NCI-H345 (cell line): ENCODE measurements at regions not wholly inside any gene's neighbourhood (a gene's known extent, or its start where the extent isn't known, plus 50 kb on each side); places are given as distances from the start of the nearest gene placed in this dataset.

Experiments used
- DNase-seq: peaks from one replicate; lab custom pipeline; 2025; lab: John Stamatoyannopoulos, UW

DNA sequence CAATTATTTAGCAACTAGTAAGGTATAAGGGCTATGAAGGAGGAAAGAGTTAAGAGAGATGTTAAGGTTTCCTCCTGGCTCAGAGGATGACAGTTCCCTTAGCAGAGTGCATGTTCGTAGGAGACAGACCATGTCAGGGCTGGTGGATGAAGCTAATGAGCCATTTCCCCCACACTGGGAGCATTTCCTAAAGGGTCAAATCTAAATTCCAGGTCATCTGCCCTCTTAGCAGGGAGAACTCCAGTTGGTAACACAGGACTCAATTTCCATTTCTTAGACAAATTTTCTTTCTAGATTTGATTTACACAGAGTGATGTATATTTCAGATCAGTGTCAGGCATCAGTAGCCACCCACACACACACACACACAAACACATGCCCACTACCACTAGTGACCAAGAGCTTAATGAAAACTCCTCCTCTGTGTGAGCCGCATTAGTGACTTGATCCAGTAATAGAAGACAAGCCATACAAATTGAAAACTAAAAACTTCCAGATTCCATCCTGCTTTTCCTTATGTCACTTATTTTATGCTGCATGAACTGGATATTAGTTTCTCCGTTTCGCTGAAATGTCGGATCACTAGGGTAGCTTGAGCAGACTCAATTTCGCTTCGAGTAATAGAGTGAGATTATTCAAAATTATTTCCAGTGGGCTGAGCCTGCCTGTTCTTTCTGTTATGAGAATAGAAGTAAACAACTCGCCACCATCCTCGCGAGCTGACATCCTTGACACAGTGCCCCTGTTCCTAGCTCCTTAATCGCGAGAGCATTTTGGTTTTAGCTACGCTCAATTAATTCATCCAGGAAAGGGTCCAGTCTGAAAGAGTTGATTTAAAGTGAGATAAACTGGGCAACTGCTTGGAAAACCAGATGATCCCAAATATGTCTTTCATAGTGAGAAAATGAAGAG lies 582.6 kb downstream of the SOX6 start:
- DNase-seq: no peak

DNA sequence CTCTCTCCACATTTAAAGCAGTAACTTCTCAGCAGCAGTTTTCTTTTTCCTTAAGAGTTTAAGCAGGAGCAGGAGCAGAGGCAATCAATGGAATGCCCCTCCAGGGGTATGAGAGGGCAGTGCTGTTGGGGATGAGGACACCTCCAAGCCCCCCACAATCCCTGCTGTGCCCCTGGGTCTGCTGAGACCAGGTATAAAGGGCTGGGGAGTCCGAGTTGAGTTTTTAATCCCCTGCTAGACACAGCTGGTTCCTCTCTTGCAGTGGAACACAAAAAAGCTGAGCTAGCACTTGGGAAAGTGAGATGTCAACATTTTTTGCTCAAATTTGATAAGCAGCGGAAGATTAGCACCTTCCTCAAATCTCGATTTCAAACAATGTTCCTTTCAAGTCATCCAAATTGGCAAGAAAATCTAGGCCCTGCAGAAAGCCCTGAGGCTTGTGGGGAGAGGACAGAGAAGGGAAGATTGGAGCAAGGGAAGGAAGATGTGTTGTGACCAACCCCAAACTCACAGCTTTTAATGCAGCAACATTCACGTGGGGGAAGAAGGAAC lies 581.9 kb downstream of the SOX6 start:
- DNase-seq: no peak

DNA sequence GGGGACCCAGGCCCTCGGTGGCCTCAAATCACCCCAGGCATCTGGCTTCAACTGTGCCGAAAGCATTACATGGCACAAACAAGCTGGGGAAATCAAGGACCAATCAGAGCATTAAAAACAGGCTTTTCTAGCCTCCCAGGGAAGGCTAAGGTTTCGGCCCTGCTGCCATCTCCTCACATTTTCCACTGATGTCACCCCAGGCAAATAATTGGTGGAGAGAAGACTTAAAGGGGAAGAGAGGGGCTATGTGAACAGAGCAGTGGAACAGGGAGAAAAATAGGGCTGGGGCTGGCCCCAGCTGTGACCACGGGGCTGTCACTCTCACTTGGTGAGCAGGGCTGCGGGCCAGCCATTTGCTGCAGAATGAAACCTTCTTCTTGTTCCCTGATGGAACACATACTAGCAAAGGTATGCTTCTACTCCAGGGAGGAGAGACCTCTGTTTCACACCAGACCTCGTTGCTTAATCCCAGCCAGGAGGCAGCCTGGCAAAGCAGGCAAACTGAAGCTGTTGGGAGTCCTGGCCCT lies 581.3 kb downstream of the SOX6 start:
- no peak for DNase-seq

DNA sequence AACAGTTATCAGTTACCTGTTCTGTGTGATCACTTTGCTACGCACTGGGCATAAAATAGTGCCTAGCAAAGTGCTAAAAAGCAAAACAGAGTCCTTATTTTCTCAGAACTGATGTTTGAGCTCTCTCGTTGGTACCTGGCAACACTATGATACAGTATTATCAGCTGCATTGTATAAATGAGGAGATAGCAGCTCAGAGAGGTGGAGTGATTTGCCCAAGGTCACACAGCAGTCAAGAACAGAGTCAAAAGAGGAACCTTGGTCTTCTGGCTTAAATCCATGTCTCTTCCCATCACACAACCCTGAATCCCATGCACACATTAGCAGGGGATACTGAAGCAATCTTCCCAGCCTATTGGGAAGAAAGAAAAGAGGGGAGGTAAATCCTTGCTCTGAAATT lies 580.5 kb downstream of the SOX6 start:
- DNase-seq: no peak

DNA sequence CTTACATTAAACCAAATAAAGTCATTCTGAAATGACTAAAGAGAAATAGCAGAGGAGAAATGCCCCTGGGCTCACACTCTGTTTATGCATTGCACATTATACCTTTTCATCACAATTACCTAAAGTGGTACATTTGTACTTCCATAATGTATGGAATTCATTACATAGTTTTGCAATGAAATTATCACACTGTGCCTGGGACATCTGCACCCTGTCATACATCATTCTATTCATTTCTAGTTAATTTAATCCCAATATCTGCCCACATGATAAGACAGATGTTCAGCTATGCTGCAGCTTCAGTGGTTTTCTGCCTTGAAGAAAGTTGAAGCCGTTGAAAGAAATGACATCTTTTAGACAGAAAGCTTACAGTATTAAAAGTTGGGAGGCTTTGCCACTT lies 580.0 kb downstream of the SOX6 start:
- DNase-seq: no peak

DNA sequence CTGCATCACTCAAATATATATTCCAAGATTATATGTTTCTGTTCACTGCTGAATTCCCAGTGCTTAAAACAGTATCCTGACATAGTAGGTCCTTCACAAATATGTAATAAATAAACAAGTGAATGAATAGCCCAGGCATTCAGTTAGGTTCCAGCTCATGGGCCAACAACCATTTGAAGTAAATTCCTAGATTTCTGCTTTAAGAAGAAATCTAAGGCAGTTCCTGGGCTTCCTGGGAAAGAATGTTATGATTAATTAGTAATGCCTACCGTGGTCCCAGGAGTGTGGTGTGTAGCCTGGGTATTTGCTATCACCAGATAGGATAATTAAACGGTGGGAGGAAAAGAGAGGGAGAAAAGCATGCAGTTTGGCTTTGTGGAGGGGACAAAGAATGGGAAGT lies 576.8 kb downstream of the SOX6 start:
- DNase-seq: no peak

DNA sequence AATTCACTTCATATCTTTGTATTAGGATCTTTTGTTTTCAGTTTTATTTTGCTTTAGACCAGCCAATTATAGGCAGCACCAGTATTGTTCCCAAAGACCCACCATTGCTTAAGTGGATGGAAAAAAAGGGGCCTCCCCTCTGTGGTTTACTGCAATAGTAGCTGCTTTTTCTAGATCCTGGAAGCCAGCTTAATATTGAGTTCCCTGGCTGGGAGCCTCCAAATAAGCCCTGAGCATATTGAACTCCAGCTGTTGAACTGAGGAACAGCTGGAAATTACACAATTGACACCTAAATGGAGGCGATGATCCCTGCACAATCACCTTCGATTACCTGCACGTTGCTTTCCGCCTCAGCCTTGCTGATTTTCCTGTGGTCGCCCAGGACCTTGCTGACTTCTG lies 576.0 kb downstream of the SOX6 start:
- no peak for DNase-seq

DNA sequence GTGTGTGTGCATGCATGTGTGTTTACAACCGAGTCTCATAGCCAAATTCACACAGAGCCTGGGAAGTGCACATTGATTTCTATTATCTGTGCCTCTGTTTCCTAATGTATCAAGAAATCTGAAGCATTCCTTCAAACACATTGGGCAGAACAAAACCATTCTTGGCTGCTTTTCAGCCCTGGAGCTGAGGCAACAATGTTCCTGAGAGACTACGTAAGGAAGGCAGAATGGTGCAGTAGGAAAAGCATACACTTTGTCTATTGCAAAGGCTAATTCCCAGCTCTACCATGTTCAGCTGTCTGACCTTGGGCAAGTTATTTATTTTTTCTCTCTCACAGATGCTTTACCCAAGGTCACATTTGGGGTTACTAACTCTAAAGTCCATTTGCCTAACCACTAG lies 575.5 kb downstream of the SOX6 start:
- no peak for DNase-seq

DNA sequence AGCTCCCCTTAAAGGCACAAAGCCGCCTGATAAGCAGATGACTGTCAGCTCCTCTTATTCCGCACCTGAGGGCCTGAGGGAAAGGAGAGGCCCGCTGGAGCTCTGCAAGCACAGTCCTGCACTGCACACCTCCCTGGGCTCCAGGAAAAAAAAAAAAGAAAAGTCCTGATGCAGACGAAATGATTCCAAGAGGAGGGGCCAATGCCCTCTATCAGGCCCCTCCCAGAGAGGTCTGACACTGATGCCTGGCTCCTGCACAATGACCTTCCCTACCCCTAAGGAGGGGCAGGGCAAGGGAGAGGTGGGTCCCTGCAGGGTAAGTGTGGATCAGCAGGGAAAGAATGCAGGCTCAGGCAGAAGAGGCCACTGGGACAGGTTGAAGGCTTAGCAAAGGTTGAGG lies 572.7 kb downstream of the SOX6 start:
- no peak for DNase-seq

DNA sequence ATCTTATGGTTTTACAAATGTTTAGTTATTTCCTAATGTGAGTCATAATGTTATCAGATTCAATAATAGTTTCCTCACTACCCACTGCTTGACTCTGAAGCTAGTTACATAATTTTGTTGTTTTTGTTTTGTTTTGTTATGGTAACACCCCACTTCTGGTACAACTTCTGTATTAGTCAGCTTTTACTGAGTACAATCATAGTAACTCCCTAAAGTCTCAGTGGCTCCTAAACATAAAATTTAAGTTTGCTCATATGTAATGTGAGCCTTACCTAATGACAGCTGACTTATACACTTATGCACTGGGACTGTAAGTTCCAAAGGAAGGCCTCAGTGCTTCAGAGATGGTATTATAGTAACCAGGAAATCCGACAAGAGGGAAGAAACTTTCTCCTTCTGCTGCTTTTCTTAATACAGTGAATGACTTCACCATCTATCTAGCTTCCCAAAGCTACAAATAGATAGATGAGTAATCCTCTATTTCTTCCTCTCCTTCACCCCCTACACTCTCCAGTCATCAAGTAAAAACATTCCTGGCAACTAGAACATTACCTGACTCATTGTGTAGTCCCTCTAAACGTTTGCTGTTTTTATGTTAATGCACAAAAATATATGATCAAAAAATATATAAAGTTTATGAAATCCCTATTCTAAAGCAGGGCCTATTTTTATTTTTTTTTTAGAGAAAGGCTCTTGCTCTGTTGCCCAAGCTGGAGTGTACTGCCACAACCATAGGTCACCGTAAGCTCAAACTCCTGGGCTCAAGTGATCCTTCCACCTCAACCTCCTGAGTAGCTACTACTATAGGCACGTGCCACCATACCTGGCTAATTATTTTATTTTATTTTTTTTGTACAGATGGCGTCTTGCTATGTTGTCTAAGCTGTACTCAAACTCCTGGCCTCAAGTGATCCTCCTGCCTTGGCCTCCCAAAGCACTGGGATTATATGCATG lies 563.0 kb downstream of the SOX6 start:
- DNase-seq: no peak

DNA sequence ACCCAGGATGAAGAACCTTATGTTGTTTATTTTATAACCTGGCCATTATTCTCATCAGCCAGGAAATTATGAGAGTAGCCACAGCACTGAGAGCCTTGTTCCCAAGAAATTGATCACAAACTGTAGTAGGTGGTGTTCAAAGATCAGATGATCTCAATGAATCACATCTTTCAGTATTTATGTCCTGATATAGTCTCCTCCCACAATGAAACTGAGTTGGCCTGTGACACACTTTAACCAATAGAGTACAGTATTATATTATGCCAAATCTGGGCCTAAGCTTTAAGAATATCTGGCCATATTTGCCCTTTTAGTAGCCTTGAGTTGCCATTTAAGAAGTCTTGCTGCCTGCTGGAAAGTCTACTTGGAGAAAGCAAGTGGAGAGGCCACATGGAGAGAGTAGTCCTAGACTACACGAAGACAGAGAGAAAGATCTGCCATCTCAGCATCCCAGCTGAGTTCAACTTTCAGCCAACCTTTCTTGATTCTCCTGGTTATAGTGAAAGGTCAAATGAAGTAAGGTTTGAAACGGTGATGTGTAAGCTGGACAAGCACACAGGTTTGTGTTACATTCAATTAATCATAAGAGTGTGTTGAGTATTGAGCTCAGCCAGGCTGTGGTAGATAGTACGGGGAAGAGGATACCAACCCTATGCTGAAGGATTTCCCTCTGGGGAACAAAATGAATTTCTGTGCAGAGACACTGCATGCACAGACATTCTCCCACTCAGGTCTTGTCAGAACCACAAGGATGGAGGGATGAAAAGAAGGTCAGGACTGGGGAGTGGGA lies 561.8 kb downstream of the SOX6 start:
- DNase-seq: no peak

DNA sequence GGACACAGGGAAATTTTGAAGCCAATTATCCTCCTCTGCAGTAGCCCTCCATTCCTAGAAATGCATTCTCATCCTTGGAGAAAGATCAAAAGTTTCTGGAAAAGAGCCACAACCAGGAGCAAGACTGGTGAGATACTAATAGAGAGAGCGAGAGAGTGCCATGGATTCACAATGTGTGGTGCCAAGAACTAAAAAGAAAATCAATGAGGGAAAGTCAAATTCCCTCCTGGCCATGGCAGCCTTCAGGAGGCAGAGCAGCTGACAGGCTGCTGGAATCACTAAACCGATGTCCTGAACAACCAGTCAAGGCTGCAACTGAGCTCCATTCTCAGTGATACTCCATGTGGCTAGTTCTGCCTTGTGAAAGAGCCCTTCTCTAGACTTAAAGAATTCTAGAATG lies 561.0 kb downstream of the SOX6 start:
- DNase-seq: no peak

DNA sequence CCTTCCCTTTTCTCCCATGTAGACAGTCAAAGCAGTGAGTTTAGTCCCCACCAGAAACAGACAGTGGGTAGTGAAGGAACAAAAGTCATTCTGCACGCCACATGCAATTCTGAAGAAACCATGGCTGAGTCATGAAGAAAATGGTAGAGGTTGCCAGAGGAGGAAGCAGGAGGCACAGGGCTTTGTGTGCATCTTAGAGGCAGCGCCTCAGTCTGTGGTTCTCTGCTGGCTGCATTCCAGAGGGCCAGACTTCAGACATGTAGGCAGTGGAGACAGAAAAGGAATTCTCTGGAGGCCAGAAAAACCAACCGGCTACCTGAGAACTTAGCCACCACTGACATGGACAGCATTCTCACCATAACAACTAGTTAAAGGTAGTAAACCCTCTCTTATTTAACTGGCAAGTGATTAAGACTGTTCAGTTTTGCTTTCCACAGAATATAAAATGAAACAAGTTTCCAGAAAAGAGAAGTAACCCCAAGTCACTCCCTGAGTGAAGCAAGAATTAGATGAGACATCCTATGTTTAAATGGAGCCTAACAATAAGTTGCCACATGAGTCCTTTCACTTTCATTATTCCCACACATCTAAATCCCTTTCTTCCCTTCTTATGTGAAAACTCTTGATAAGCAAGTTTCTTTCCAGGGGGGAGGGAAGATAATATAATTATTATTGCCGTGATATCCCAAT lies 556.1 kb downstream of the SOX6 start:
- DNase-seq: no peak

DNA sequence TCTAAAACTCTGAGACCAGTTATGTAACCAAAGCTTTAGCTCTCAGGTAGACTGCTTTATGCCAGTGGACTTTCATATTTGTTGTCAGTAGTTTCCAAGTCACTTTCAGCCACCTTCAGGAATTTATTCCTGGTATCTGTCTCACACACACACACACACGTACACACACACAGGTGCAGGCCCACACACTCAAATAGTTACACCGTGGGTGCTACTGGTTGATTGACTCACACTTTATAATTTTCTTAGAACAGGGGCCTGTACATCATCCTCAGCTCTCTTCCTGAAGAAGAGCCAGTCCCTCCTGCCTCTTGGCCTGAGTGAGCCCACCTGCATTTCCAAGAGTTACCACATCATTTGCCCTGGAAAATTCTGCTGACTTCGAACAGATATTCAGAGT lies 555.2 kb downstream of the SOX6 start:
- no peak for DNase-seq

DNA sequence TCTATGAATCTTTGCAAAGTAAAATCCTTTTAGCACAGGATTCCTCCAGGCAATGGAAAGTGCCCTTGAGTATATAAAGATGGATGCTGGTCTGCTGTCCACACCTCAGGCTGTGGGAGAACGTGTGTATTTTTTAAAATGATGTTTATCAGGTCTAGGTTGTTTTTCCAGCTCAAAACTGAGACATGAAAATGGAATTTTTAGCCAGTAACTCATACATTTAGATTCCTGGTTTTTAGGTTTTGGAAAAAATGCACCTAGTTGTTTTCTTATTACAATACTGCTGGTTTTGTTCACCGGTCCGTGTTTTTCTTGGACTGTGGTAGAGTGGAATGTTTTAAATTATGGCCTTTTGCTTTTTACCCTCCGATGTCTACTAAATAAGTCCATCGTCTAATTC lies 554.7 kb downstream of the SOX6 start:
- DNase-seq: no peak

DNA sequence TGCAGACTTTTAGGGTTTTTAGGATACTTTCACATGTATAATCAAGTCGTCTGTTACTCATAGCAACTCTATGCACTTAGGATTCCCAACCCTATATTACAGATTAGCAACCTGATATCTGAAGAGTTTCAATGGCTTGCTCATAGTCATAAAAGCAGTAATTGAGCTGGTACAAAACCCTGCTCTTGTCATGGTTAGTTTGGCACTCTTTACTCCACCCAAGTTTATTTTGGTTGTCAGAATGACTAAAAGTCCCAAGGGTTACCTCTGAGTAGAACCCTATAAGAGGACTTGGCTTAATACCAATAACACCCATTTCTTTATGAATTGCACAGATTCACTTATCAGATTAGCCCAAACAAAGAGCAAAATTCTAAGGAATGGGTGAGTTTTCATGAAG lies 550.6 kb downstream of the SOX6 start:
- peak; percentile 21 for DNase-seq

DNA sequence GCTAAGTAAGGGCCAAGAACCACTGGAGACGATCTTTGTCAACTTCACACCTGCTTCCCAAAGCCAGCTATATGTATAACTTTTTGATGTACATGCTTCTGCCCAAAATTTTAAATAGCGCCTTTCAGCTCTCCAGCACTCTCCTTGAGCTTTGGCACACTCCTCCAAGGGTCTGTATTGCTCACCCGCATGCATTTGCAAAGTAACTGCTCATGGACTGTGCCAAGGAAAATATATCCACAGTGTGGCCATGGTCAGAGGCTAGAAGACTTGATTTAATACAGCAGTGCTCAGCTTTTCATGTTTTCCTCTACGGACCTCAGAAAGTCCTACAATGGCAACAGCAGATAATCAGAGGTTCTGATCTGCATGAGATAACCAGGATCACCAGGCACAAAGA lies 550.1 kb downstream of the SOX6 start:
- DNase-seq: no peak

DNA sequence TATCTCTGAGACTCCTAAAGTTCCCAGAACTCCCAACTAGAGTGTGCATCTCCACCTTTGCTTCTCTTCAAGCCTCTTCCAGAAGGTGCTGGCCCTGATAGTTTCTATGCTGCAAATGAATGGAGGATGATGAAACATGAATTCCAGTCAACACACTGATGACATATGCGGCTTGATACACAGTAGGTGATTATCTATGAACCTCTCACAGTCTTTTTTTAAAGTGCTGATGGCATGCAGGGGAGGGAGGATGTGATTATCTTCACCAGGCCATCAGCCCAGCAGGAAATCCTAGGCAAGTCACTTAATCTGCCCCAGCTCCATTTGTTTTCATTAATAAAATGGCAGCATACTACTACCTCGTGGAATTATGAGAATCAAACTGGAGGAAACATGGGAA lies 548.5 kb downstream of the SOX6 start:
- DNase-seq: no peak

DNA sequence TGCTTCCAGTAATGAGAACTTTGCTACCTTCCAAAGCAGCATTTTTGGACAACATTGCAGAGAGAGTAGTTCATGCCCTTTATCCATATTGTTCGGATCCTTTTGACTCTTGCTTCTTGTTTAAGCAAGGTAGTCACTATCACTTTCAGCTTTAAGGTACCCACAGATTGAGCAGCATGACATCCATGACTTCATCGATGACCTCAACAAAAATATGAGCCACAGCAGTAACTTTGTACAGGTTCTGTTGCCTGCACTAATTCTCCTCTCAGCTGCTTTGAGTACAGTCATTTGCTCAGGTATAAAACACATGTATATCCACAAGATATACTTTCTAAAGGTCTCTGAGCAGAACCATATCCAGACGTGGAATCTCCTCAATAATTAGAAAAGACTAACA lies 546.3 kb downstream of the SOX6 start:
- no peak for DNase-seq

DNA sequence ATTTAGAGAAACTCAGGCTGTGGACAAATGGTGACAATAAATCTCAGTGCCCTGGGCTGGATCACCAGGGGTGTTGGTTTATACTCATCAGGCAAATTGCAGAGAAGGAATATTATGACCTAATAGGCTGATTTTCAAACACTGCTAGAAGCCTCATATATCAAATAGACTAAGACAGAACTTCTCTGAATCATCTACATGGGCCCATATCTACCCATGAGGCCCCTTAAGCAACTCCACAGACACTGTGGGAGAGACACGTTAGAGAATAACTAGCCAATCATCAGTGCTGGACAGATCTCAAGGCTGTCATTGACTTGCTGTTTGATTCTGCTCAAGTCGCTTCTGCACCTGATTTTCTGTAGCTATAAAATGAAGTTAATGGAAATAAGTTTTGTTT lies 545.8 kb downstream of the SOX6 start:
- no peak for DNase-seq
